CD4-positive, alpha-beta T cell (primary cell): ENCODE measurements at regions not wholly inside any gene's neighbourhood (a gene's known extent, or its start where the extent isn't known, plus 50 kb on each side); places are given as distances from the start of the nearest gene placed in this dataset.

Experiments
- ATAC-seq: fragments of 200-7000 bp; cut with Tn5 transposase; one replicate; pipeline ENCODE4 v1.10.0; 2022; ENCODE audit warnings: mild to moderate bottlenecking; ENCODE audit not compliant: poor library complexity
- CTCF ChIA-PET: fragments of 350-600 bp; sonication (Branson Sonifier 250); formaldehyde crosslinking; loops from one replicate; lab custom pipeline; 2021; ENCODE audit warnings: antibody characterized with exemption, inconsistent platforms; lab: Charles Lee
- POLR2A ChIA-PET: fragments of 350-600 bp; sonication (Branson Sonifier 250); formaldehyde crosslinking; loops from one replicate; lab custom pipeline; 2021; ENCODE audit warnings: antibody characterized with exemption, inconsistent platforms; lab: Charles Lee
- DNase-seq, 14 experiments: peaks; one replicate each; pipeline ENCODE4 v3.0.0-alpha.2; 2013 to 2020; ENCODE audit warnings: mixed read lengths in 2 of 14
- H3K27ac ChIP-seq, 2 donors: one replicate each; pipeline versions ENCODE4 v1.5.1 to v1.7.0; 2013; ENCODE audit warnings: low read length in 2 of 2, low read depth in 1 of 2, mild to moderate bottlenecking in 1 of 2
- H3K27me3 ChIP-seq, 2 experiments: 1 replicate in 1 of 2; 2 replicates in 1 of 2; pipeline versions ENCODE4 v1.6.1 to v1.7.0; 2013; ENCODE audit warnings: low read length in 2 of 2, control low read depth in 1 of 2, mild to moderate bottlenecking in 1 of 2, moderate library complexity in 1 of 2; ENCODE audit not compliant: insufficient read depth in 2 of 2, control insufficient read depth in 1 of 2
- H3K36me3 ChIP-seq: one replicate; pipeline ENCODE4 v1.6.1; 2013; ENCODE audit warnings: low read length, control low read depth; ENCODE audit not compliant: insufficient read depth
- H3K4me1 ChIP-seq: one replicate; pipeline ENCODE4 v1.6.1; 2013; ENCODE audit warnings: low read length, control low read depth; ENCODE audit not compliant: insufficient read depth
- H3K4me3 ChIP-seq: one replicate; pipeline ENCODE4 v1.5.1; 2013; ENCODE audit warnings: mild to moderate bottlenecking, low read length, moderate library complexity
- H3K9me3 ChIP-seq, 2 experiments: 1 replicate in 1 of 2; 2 replicates in 1 of 2; pipeline versions ENCODE4 v1.6.1 to v1.7.0; 2013; ENCODE audit warnings: low read length in 2 of 2, mild to moderate bottlenecking in 2 of 2, control low read depth in 1 of 2, moderate library complexity in 1 of 2; ENCODE audit not compliant: control insufficient read depth in 1 of 2, insufficient read depth in 1 of 2
- H3K27ac Mint-ChIP-seq: one replicate; pipeline ENCODE4 v1.8.0; 2020; ENCODE audit warnings: mixed read lengths
- H3K27me3 Mint-ChIP-seq: one replicate; pipeline ENCODE4 v1.8.0; 2021; ENCODE audit warnings: mixed read lengths
- H3K36me3 Mint-ChIP-seq: one replicate; pipeline ENCODE4 v1.8.0; 2021; ENCODE audit warnings: low read depth, mixed read lengths
- H3K4me1 Mint-ChIP-seq: one replicate; pipeline ENCODE4 v1.8.0; 2021; ENCODE audit warnings: low read depth, mixed read lengths
- H3K4me3 Mint-ChIP-seq: one replicate; pipeline ENCODE4 v1.8.0; 2020; ENCODE audit warnings: mild to moderate bottlenecking, mixed read lengths
- H3K9me3 Mint-ChIP-seq: one replicate; pipeline ENCODE4 v1.8.0; 2020; ENCODE audit warnings: mixed read lengths
- CTCF ChIP-seq: fragments of 200-600 bp; IDR thresholded peaks from one replicate; pipeline ENCODE4 v1.8.0; 2022; ENCODE audit warnings: antibody characterized with exemption, mild to moderate bottlenecking
- intact Hi-C, 2 experiments: fragments of 100-400 bp; cut with DNase I in 1 of 2; cut with micrococcal nuclease in 1 of 2; formaldehyde crosslinking; loops; one replicate each; pipeline versions ENCODE4 v1.15.1 to v1.9.0; 2023 to 2025; cut with DNase I, micrococcal nuclease

GRCh38 chr7:159328096-159328495 lies 183.4 kb upstream of the VIPR2 start:
- Histone ChIP-seq H3K4me1 (no peaks in the 10 kb centered on the region), H3K36me3 (no peaks in the 10 kb centered on the region), H3K27me3 (no peaks in the 10 kb centered on the region), H3K9me3 (peaks cover 12 to 20% of the 10 kb centered on the region in 2 experiments), H3K27ac (no peak overlapping the region), H3K4me3 (no peak overlapping the region)
- CTCF ChIA-PET, result no interaction called here
- intact Hi-C loops, result no loop called here
- no peak overlapping the region for H3K4me3 Mint-ChIP-seq
- peaks cover 21% of the 10 kb centered on the region for H3K27me3 Mint-ChIP-seq
- H3K4me1 Mint-ChIP-seq, result no peaks in the 10 kb centered on the region
- DNase-seq (no peak), ATAC-seq (no peak)
- H3K27ac Mint-ChIP-seq, result no peak overlapping the region
- POLR2A ChIA-PET, result no interaction called here
- peaks cover 18% of the 10 kb centered on the region for H3K9me3 Mint-ChIP-seq
- no peak for TF ChIP-seq CTCF
- H3K36me3 Mint-ChIP-seq, result no peaks in the 10 kb centered on the region

- H3K9me3 ChIP-seq, result peaks cover 12% of the 10 kb centered on the region in 2 experiments
- DNase-seq, result no peak
- H3K27me3 ChIP-seq, result peaks cover 3 to 7% of the 10 kb centered on the region in 2 experiments
- no peaks in the 10 kb centered on the region for H3K4me1 Mint-ChIP-seq
- no peak overlapping the region for H3K4me3 Mint-ChIP-seq
- TF ChIP-seq CTCF, result no peak
- no peak overlapping the region for H3K27ac ChIP-seq
- ChIA-PET CTCF (no interaction called here), POLR2A (interaction anchor here (0.5 kb wide), 1 partner anchor 11 kb away, joined by 3 read pairs; no protein-coding TSS in a partner anchor)
- H3K4me3 ChIP-seq, result no peak overlapping the region
- peaks cover 15% of the 10 kb centered on the region for H3K9me3 Mint-ChIP-seq
- H3K27ac Mint-ChIP-seq, result no peak overlapping the region
- intact Hi-C loops, result no loop called here
- no peaks in the 10 kb centered on the region for H3K36me3 ChIP-seq
- H3K27me3 Mint-ChIP-seq, result peaks cover 19% of the 10 kb centered on the region
- no peaks in the 10 kb centered on the region for H3K4me1 ChIP-seq
- no peaks in the 10 kb centered on the region for H3K36me3 Mint-ChIP-seq
- no peak for ATAC-seq
Measured at GRCh38 chr7:159323359-159323758, 178.7 kb upstream of the VIPR2 start.

GRCh38 chr7:159321278-159321677 lies 176.6 kb upstream of the VIPR2 start:
- ChIA-PET POLR2A (no interaction called here), CTCF (no interaction called here)
- Mint-ChIP-seq H3K4me3 (no peak overlapping the region), H3K27me3 (peaks cover 27% of the 10 kb centered on the region), H3K4me1 (no peaks in the 10 kb centered on the region), H3K27ac (no peak overlapping the region), H3K36me3 (no peaks in the 10 kb centered on the region), H3K9me3 (peaks cover 6% of the 10 kb centered on the region)
- DNase-seq (no peak), ATAC-seq (no peak)
- Histone ChIP-seq H3K4me3 (no peak overlapping the region), H3K9me3 (peaks cover 0 to 1% of the 10 kb centered on the region in 2 experiments), H3K4me1 (no peaks in the 10 kb centered on the region), H3K27me3 (peaks cover 3 to 7% of the 10 kb centered on the region in 2 experiments), H3K36me3 (no peaks in the 10 kb centered on the region), H3K27ac (no peak overlapping the region)
- no peak for TF ChIP-seq CTCF
- intact Hi-C loops, result no loop called here
